Nucleus accumbens (tissue), 56 donors: ENCODE measurements at regions not wholly inside any gene's neighbourhood (a gene's known extent, or its start where the extent isn't known, plus 50 kb on each side); places are given as distances from the start of the nearest gene placed in this dataset.

Source experiments
- DNase-seq, 56 donors: peaks; one replicate each; lab custom pipeline; 2025; lab: John Stamatoyannopoulos, UW

DNA sequence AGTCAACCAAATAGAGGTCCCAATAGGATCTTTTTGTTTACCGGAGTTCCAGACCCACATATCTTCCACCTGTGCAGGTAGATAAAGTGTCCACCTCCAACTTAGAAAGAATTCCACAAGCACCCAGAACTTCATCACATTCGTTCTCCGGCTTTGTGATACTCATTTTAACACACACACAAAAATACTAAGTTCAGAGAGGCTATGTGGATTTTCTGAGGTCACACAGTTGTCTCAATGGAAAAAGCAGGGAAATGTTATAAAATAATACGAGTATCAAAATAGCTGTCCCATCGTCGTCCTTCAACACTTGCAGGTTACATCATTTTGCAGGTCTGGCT, 137.5 kb downstream of the TMCO5A start:
- no peak for DNase-seq

DNA sequence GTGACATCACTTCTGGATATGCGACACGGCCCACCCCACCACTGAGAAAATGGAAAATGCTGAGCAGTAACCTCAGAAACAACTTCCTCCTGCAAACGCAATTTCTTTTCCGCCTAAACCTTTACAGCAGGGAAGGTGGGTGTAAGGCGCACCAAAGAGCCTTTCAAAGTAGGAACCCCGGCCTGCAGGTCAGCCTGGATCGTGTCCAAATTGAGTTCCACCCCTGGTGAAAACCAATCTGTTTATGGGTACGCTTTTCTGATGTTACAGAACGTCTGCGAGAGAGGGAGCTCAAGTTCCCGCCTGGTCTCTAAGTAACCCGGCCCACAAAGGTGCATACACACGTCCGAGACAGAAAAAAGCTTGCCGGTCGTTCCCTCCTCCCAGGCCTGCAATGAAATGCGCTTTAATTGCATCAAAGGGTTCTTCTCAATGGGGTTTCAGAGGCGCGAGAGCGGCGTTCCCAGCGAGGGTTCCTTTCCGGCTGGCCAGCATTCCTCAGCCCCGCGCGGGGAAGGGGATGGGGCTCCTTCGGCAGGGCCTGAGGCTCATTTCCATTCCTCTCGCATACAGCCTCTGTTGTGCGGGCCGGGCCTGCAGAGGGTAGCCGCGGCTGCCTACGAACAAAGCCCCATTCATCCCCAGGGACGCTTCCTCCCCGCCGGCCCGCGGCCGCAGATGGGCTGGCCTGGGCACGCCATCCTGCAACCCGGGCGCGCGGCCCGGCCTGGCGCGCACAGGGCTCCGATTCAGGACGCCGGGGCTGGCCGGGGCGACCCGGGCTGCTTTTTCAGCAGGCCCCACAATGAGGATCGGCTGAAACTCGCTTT, 138.1 kb downstream of the TMCO5A start:
- peak; percentile 61 to 97 (median 92) for DNase-seq

DNA sequence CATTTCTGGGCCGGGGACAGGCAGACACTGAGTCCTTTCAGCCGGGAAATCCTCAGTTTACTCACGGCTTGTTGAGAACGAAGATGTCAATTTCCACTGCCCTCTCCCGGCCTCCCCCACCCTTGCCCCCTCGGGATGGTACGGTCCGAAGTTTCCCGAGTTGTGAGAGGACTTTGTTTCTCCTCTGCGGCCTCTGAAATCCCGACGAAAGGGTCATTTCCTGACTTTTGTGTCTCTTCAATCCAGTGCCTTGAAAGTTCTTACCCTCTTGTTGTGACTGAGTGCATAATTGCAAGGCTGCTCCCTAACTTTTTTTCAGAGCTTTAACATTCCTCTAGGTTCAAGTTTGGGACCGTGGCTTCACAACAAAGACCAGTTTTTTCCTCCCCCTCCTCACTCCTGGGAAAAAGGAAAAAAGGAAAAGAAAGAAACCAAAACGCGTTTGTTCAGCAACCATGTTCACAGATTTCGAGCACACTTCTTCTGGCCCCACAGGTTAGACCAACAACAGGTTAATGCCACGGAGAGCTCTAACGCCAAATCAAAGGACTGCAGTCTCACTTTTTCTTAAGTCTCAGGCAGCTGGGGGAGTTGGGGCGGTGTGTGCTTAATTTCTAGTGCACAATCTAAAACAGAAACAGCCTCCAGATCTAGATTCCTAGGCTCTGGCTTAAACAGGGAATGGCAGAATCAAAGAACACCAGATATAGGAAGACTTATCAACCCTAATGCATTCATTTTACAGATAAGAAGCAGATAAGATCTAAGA, 138.9 kb downstream of the TMCO5A start:
- DNase-seq: peak in 13 of 56 donors; percentile 2 to 90 (median 54)

DNA sequence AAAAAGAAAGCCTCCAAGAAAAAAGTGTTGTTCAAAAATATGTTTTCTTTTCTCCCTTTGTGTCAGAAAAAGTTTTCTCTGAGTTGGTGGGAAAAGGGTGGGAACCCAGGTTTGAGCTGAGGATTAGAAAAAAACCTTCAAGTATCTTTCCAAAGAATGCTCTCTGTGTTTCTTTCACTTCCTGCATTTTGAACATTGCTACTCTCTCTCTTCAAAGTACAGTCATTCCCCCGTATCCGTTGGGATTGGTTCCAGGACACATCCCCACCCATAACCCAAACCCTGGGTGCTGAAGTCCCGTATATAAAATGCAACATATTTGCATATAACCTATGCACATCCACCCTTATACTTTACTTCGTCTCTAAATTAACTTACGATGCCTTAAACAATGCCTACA, 139.6 kb downstream of the TMCO5A start:
- no peak for DNase-seq

DNA sequence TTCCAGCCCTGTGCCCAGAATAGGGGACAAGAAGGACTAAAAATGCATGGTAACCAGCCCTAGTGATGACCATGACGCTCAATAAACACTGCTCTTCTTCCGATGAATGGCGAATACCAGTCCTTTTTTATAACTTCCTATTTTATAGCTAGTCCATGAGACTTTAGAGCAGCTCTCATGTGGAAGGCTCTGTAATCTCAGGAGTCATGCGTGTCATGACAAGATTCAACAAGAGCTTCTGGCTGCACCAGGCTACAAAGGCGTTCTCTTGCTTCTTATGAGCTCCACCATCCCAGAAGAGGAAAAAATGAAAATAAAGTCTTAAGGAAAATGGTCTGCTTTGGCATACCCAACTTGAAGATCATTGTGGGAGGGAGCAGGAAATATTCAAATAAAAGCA, 141.0 kb downstream of the TMCO5A start:
- no peak for DNase-seq

DNA sequence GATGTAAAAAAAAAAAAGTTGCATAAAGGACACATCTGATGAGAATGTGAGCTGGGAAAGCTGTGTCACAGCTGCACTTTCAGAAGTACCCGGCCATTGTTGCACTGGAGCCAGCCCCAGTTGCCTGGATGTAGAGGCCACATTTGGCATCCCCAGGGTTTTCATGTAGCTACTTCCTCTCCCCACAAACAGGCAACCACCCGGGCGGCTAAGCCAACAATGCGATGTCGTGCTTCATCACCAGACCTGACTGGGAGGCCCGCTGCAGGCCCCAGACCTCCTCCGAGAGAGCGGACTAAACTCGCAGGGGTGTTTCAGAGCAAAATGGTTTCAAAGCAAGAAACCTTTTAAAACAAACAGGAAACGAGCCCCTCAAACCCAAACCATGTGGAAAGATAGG, 142.3 kb downstream of the TMCO5A start:
- peak in 22 of 56 donors; percentile 2 to 30 (median 18) for DNase-seq

DNA sequence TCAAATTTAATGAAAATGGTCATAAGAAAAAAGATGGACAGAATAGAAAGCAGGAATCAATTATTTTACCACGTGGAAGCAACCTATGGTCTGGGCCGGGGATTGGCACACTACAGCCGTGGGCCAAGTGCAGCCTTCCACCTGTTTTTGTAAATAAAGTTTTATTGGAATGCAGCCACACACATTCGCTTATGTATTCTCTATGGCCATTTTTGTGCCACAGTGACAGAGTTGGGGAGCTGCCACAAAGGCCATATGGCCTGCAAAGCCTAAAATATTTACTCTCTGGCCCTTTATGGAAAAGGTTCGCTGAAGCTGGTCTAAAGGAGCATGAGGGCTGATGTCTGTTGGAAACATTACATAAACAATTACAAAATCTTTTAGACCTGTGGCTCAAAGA, 144.8 kb downstream of the TMCO5A start:
- no peak for DNase-seq

DNA sequence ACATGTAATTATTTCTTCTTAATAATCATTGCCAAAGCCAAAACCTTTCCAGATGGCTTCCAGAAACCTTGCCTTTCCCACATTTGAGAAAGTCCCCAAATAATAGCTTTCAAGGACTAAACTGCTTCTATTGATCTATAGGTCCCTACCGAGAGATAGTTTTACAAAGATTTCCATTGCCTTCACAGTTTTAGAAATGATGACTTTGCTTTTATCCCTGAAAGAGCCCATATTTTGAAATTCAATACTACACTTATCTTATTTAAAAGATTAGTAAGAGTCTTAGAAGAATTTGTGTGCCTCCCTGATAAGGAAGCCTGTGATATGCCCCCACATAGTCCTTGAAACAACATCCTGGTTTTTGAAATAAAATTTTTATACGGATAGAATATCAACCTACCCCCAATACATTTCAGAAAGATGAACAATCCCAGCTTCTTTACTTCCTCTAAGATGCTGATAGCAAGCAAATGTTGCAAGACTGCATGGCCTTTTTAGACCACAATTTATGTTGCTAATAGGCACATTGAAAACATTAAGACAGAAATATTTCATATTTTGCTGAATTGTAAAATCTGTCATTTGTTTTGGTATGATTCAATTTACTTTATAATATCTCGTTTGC, 146.3 kb downstream of the TMCO5A start:
- DNase-seq: no peak

DNA sequence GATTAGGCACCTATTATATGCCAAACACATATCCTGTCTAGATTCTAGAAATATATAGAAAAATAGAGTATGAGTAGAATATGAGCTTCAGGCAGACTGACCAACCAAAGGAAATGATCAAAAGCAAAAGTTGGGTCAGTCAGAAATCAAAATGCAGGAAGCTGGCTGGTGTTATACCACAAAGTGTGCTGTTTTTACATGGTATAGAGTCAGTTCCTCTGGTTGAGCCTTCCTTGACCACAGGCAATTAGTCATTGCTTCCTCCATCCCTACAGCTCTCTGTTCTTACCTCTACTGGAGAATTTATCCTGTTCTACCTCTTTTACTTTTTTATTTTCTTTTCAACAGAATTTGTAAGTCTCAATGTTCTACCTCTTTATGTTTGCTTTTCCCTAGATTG, 149.8 kb downstream of the TMCO5A start:
- no peak for DNase-seq

DNA sequence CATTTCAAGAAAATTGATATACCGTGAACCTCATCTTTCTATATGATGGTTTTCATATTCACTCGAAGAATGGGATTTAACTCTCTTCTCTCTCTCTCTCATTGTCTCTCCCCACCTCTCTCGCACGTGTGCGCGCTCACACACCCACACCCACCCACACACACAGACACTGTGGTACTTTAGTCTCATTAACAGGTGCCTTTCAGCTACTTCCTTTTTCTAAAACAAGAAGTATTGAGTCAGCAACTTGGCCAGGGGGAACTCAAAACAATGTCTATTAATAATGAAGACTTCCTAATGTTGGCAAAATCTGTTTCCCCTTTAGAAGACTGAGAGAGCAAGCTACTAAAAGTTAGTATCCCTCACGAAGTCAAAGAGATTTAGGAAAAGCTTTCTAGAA, 150.7 kb downstream of the TMCO5A start:
- DNase-seq: no peak

DNA sequence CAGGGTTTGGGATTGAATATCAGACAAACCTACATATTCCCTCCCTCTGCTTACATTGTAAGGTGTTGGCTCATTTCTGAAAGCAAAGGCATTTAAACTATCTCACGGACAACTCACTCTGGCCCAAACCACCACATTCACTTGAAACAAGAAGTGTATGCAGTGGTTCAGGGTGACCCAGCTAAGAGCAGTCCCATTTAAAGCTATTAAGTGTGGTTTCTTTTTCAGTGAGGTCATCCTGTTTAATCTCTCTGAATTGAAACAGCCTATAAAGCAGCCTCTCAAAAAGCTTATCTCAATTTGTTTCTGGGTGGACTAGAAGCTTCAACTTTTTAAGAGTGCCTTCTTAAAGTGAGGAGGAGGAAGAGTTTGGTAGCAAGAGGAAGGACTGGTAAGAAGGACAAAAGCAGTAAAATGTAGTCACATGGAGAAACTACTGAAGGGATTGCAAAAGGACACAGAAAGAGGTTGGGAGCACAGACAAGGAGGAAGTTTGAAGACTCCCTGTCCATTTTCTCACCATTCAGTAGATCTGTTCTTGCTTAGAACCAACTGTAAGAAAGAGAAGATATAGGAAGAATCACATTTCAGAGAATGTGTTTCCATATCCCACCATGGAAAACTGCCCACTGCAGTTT, 151.6 kb downstream of the TMCO5A start:
- DNase-seq: no peak

DNA sequence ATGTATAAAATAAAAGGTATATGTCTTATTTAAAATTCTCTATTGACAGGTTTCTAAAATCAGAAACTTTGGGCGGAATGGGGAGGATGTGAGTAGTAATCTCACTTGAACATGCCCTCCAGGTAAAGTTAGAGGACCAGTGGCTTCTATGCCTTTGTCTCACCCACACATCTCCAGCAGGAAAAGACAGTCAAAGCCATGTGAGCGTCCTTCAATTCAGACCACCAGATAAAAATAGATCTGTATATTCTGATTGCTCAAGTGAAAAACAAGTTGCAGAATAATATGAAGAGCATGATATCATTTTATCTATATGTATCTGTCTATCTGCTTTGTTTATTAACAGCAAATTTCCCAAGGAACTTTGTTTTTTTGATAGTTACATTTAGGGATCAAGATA, 152.2 kb downstream of the TMCO5A start:
- no peak for DNase-seq

DNA sequence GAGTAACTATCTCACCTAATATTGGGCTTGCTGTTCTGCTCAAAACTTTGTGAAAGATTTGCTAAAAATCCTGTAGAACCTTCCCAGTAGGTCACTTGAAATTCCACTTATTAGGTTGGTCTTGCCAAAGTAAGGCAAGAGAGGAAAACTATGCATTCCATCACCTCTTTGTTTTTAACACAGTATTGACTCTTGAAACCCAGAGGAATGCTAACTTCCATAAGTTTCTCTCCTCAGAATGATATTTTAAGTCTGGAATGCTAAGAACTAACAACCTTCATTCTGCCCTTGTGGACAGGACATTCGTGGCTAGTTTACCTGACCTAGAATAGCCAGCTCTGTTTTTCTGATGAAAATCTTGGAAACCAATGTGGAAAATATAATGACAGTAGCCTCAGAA, 154.5 kb downstream of the TMCO5A start:
- no peak for DNase-seq

DNA sequence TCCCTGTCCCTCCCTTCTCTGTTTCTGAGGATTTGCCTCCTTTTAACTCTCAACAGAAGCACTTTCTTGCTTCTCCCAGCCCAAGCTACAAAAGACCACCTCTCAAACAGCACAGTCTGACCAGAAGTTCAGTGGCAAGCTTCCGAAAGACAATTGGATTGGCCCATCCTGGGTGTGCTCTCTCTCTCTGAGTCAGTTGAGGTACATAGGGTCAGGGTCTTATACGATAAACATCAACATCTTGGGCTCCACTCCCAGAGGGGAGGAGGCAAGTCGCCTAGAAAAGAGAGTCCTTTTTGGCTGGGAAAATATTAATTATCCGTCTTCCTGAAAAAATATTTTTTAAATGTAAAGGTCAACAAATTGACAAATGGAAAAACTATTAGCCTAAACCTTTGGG, 155.8 kb downstream of the TMCO5A start:
- no peak for DNase-seq

DNA sequence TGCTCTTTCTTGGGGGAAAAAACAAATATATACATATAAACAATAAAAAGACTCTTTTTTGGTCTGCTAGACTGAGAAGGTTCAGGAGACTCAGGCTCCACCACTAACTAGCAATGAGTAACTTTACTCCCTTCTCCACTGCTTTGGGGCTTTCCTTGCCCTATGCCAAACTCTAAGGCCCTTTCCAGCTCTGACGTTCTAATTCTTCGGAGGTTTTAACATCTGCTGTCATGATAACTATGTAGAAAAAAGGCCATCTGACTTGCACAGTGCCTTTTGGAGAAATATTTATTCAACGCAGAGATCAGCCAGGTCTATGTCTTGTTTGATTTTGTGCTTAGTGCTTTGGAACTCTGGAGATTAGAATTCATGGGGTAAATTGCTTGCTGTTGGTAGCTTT, 156.2 kb downstream of the TMCO5A start:
- no peak for DNase-seq

DNA sequence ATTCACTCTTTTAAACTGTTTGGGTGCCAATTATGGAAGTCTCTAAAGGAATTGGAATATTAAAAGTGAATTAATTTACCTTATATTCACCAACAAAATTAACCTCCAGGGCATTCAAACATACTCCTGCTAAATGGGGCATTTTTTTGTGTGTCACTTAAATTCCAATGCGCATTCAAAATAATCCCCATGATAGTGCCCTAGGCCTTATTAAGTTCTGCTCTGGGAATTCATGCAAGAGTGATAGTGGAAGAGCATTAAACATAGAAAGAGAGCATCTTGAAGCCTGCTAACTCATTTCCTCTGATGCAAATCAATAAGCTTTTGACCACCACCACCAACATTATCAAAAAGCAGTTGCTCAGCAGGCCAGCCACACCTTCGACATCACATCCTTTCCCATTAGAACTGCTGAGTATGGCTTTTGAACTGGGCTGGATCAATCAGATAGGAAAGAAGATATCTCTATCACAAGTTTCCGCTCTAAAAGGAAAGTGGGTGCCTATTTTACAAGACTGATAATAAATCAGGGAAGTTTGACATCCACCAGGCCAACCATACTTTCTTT, 156.7 kb downstream of the TMCO5A start:
- DNase-seq: no peak

DNA sequence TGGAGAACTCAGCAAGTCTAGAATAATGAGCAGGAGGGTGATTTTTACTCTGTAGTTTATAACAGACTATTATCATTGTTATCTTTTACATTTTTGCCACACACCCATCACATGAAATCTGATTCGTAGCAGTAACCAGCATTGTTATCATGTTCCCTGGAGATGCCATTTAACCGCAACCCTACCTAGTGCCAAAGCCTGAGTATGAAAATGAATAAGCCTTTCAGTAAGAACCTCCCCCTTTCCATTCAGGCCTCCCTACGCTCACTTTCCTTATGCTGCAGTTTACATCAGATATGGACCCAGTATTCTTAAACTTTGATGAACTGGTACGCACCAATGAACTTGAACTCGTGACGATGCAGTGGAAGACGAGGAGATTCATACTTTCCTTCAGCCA, 158.7 kb upstream of the SPRED1 start:
- no peak for DNase-seq

DNA sequence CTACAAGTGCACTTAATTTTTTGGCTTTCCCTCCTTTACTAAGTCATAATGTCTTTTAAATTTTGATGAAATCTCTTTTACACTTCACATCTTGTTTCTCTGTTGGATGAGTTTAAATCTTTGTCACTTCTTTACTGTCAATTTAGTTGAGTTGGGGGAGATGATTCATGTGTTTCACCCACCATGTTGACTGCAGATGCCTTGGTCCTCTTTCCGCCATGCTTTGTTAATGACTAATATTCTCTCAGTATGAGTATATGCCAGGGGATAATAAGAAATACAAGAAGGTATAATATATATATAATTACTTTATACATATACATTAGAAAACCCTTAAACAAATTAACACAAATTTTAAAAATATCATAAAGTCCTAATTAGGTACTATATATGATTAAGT, 149.7 kb upstream of the SPRED1 start:
- no peak for DNase-seq

DNA sequence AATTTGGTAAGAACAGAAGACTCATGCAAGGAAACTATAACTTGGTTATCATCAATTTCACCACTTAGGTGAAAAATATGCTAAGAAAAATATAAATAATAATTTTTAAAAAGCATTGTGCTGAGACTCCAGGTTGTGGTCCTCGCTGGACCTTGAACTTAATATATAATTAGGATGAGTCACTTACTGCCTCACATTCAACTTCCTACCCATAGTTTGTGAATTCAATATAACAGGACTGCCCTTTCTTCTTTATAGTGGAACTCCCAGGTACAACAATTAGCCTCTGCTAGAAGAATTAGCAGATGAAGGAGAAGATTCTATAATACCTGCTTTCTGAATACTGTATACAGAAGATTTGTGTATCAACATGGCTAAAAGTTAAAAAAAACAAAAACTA, 149.1 kb upstream of the SPRED1 start:
- no peak for DNase-seq

DNA sequence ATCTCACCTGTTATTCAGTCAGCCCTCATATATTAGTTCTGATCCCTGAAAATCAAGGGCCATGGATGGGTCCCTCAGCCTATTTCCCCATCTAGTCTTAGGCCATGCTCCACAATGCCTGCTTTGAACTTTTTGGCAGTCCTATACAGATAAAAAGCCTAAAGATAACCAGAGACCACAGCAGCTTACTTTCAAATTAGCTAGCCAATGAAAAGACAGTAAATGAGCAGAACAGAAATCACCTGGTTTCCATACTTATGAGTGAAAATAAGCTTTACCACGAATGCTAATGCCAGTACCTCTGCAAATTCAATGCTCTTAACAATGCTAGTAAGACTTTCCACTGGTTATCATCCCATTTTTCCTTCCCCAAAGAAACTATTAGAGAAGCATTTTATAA, 141.6 kb upstream of the SPRED1 start:
- DNase-seq: no peak

DNA sequence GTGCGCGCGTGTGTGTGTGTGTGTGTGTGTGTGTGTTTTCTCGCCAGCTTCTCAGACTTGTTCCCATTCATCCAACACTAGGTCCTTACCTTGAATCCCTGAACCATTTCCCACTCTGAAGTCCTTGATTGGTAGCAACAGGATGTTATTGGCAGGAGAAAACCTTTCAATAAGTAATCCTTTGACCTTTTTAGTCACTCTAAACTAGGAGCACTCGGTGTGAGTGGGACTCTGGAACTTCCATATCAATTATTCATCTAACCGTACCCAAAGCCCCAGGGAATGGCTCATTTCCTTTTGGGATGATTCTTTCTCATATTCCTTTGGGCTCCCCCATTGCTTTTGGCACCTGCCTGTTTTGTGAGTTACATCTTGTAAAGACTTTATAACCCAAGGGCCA, 140.2 kb upstream of the SPRED1 start:
- DNase-seq: no peak
